ENCODE measurements at regions not wholly inside any gene's neighbourhood (a gene's known extent, or its start where the extent isn't known, plus 50 kb on each side); places are given as distances from the start of the nearest gene placed in this dataset.
A peak's percentile ranks its signal among the peaks of the same experiment; 100 is the strongest.

DNA sequence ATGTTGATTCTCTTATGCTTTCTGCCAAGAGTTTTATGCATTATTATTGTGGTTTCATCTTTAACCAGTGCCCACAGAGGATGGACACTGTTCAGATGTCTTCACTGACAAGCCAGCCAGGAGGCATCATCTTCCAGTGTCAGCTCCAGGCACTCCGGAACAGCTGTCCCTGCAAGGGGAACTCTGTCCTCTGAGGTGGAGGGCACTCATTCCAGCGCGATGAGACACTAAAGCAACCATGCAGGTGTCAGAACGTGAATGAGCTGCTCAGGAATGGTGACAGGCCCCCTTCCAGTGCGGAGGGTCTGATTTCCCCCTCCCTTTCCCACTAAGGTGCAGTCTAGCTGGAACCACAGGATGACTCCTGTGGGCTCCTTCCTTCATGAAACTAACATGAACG is 117.5 kb downstream of the NOG start:
- Histone ChIP-seq H3K14ac (replicated peaks; ENCODE audit: low read depth, low read length) (peak overlapping the region; percentile 16; the same call in 1 of the 2 replicates), H3K79me1 (ENCODE audit: low read depth in 1 of 2, low read length in 2 of 2) (no peaks in the 10 kb centered on the region), H3K56ac (ENCODE audit: extremely low read depth, insufficient read depth, low read length) (no peak overlapping the region), H3K4me1 (ENCODE audit: control insufficient read depth, insufficient read depth, low read length) (peaks cover 19% of the 10 kb centered on the region), H3K4me2 (ENCODE audit: low read depth, low read length) (no peak overlapping the region), H4K20me1 (ENCODE audit: insufficient read depth, low read length) (no peaks in the 10 kb centered on the region), H3K9me3 (ENCODE audit: control insufficient read depth, insufficient read depth, low read length) (no peaks in the 10 kb centered on the region), H3K23ac (ENCODE audit: low read depth, low read length) (no peak overlapping the region), H2AK5ac (ENCODE audit: low read depth, low read length) (no peak overlapping the region), H3K4ac (ENCODE audit: low read depth, low read length) (0 out of 2 replicates have a peak overlapping the region, but pooled peaks have one; percentile 31), H3K9me1 (ENCODE audit: insufficient read depth, low read length) (peaks cover 8% of the 10 kb centered on the region), H2BK20ac (ENCODE audit: low read depth, low read length) (no peak overlapping the region), H4K91ac (ENCODE audit: insufficient read depth, low read depth, low read length) (0 out of 2 replicates have a peak overlapping the region, but pooled peaks have one; percentile 49), H2AFZ (replicated peaks; ENCODE audit: low read length, poor library complexity) (peak overlapping the region; percentile 61), H3K27me3 (ENCODE audit: control insufficient read depth, insufficient read depth, low read length) (no peaks in the 10 kb centered on the region), H4K5ac (ENCODE audit: low read depth, low read length) (no peak overlapping the region), H3K9ac (ENCODE audit: low read depth, low read length) (no peak overlapping the region), H2BK120ac (ENCODE audit: low read depth, low read length) (no peak overlapping the region), H3K36me3 (ENCODE audit: control insufficient read depth, insufficient read depth, low read length) (no peaks in the 10 kb centered on the region), H2BK5ac (ENCODE audit: low read depth, low read length, poor library complexity, severe bottlenecking) (no peak overlapping the region), H2AK9ac (replicated peaks; ENCODE audit: low read depth, low read length, poor library complexity) (no peak overlapping the region), H2BK15ac (ENCODE audit: low read depth, low read length) (no peak overlapping the region), H3K18ac (ENCODE audit: low read depth, low read length) (no peak overlapping the region), H3K4me3 (ENCODE audit: insufficient read depth, low read depth, low read length) (no peak overlapping the region), H3K27ac (ENCODE audit: insufficient read depth, low read length) (no peak overlapping the region), H4K8ac (ENCODE audit: low read depth in 2 of 2, low read length in 2 of 2) (no peak overlapping the region)
- CTCF ChIA-PET, result interaction anchor here (0.7 kb wide), 2 partner anchors 118 to 1134 kb away, joined by 3 to 4 read pairs; partner anchors contain the start of gene NOG
- 67% methylated on average over 1 of the region's 6 CpGs; no CpG with 5 or more reads in 1 of the 2 experiments for WGBS, 2 experiments (ENCODE audit: extremely low coverage in 2 of 2, insufficient read length in 1 of 2)
- dilution Hi-C loops (cut with HindIII; ENCODE audit: low sequenced_read_pairs, unreplicated experiment), result no loop called here
- ATAC-seq (ENCODE audit: low read depth) (no peak), DNase-seq (no peak)
- POLR2A ChIA-PET (ENCODE audit: unreplicated experiment), result no interaction called here
- intact Hi-C loops (cut with micrococcal nuclease), result loop anchor here (10.0 kb wide), 1 partner anchor 276 kb away; no protein-coding TSS in a partner anchor
- no TSS peak for BruUV-seq (replicated peaks)
- TF ChIP-seq MAZ (IDR thresholded peaks at IDR 0.05; ENCODE audit: borderline replicate concordance, low read depth, low read length), result no peak
- TF ChIP-seq, protein P1, sequence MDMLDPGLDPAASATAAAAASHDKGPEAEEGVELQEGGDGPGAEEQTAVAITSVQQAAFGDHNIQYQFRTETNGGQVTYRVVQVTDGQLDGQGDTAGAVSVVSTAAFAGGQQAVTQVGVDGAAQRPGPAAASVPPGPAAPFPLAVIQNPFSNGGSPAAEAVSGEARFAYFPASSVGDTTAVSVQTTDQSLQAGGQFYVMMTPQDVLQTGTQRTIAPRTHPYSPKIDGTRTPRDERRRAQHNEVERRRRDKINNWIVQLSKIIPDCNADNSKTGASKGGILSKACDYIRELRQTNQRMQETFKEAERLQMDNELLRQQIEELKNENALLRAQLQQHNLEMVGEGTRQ (IDR thresholded peaks at IDR 0.05; ENCODE audit: low read depth, low read length), result no peak
- TF ChIP-seq, protein P2, sequence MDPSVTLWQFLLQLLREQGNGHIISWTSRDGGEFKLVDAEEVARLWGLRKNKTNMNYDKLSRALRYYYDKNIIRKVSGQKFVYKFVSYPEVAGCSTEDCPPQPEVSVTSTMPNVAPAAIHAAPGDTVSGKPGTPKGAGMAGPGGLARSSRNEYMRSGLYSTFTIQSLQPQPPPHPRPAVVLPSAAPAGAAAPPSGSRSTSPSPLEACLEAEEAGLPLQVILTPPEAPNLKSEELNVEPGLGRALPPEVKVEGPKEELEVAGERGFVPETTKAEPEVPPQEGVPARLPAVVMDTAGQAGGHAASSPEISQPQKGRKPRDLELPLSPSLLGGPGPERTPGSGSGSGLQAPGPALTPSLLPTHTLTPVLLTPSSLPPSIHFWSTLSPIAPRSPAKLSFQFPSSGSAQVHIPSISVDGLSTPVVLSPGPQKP (IDR thresholded peaks at IDR 0.05; ENCODE audit: borderline replicate concordance, low read depth, low read length), result no peak
- TF ChIP-seq CTCF (conservative IDR thresholded peaks at IDR 0.05; ENCODE audit: low read depth, low read length), result no peak
- no peak for TF ChIP-seq MXI1 (IDR thresholded peaks at IDR 0.05; ENCODE audit: borderline replicate concordance, low read depth, low read length)
- TF ChIP-seq RCOR1 (IDR thresholded peaks at IDR 0.05; ENCODE audit: insufficient replicate concordance, low read length), result no peak
- TF ChIP-seq CHD1 (IDR thresholded peaks at IDR 0.05; ENCODE audit: low read depth, low read length), result no peak
- no peak for TF ChIP-seq CEBPB (IDR thresholded peaks at IDR 0.05; ENCODE audit: low read depth, low read length)
- TF ChIP-seq FOS (IDR thresholded peaks at IDR 0.05; ENCODE audit: low read depth, low read length), result no peak
- no peak for TF ChIP-seq NFE2L2 (IDR thresholded peaks at IDR 0.05; ENCODE audit: low read depth, low read length)
- no peak for TF ChIP-seq RFX5 (IDR thresholded peaks at IDR 0.05; ENCODE audit: low read depth, low read length)
- no peak for TF ChIP-seq RAD21 (IDR thresholded peaks at IDR 0.05; ENCODE audit: low read length)
- no peak for TF ChIP-seq POLR2A (IDR thresholded peaks at IDR 0.05; ENCODE audit: low read depth, low read length)
- TF ChIP-seq MAFK (IDR thresholded peaks at IDR 0.05; ENCODE audit: low read depth, low read length), result no peak
- TF ChIP-seq BHLHE40 (IDR thresholded peaks at IDR 0.05; ENCODE audit: low read depth, low read length), result no peak
- no peak for TF ChIP-seq SMC3 (IDR thresholded peaks at IDR 0.05; ENCODE audit: low read depth, low read length)
- in situ Hi-C loops (cut with MboI; ENCODE audit: low sequenced_read_pairs), result loop anchor here (5.0 to 10.0 kb wide), 3 partner anchors 119 to 866 kb away; partner anchors contain the start of gene NOG

Data from IMR-90 (cell line).